DOHH2 (cell line): ENCODE measurements at regions not wholly inside any gene's neighbourhood (a gene's known extent, or its start where the extent isn't known, plus 50 kb on each side); places are given as distances from the start of the nearest gene placed in this dataset.

ENCODE experiments used
- CTCF ChIP-seq: fragments of 200-600 bp; sonication (generic); IDR thresholded peaks from one replicate; pipeline ENCODE4 v1.5.1; 2014; ENCODE audit warnings: antibody characterized with exemption, mild to moderate bottlenecking, low read depth, low read length; ENCODE audit not compliant: poor library complexity, severe bottlenecking
- EZH2phosphoT487 ChIP-seq: fragments of 200-600 bp; sonication (generic); IDR thresholded peaks from 2 replicates; pipeline ENCODE4 v1.6.1; 2017; ENCODE audit warnings: borderline replicate concordance, mild to moderate bottlenecking, antibody characterized with exemption, low read length, moderate library complexity, mixed read lengths

GRCh38 chr10:65166272-65166671, 1645.1 kb downstream of the REEP3 start:
- TF ChIP-seq CTCF: no peak
- no peak for TF ChIP-seq EZH2phosphoT487
